ENCODE measurements at regions not wholly inside any gene's neighbourhood (a gene's known extent, or its start where the extent isn't known, plus 50 kb on each side); places are given as distances from the start of the nearest gene placed in this dataset.

DNA sequence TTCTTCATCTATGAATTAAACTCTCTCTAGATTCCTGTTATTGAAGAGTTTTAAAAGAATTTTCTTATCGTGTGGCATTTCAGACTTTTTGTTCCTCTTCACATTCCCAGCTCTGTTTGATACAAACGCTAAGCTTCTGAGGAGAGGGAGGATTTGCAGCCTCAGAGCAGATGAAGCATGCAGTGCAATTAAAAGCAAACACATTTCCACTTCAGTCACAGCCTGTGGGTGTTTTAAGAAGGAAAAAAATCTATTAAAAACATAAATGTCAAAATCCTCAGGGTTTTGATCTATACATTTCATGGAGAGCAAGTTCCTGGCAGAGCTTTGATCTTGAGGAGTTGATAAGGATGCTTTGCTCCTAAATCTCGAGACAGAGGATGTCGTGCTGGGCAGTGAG lies 442.4 kb upstream of the BOD1L1 start:
- peaks cover 17% of the 10 kb centered on the region for H3K4me1 ChIP-seq (ENCODE audit: insufficient read depth)
- H3K79me2 ChIP-seq (replicated peaks; ENCODE audit: insufficient read depth) = no peaks in the 10 kb centered on the region
- no peak overlapping the region for H3K4me2 ChIP-seq
- no peak for ATAC-seq
- H3K27ac ChIP-seq (ENCODE audit: low read depth) = no peak overlapping the region
- DNase-seq (ENCODE audit: low spot score) = no peak
- Mint-ChIP-seq H3K27ac (no peak overlapping the region), H3K4me1 (peaks cover 18% of the 10 kb centered on the region), H3K9me3 (peaks cover 27% of the 10 kb centered on the region), H3K27me3 (ENCODE audit: insufficient read depth, low read depth, poor library complexity) (peaks cover 2% of the 10 kb centered on the region), H3K4me3 (no peak overlapping the region), H3K36me3 (ENCODE audit: low read depth) (peaks cover 12% of the 10 kb centered on the region; the same call in 2 of the 3 replicates)
- 0 out of 2 replicates have a peak, but pooled peaks cover 7% of the 10 kb centered on the region for H3K9me2 ChIP-seq (ENCODE audit: insufficient read depth)
- no peaks in the 10 kb centered on the region for H4K20me1 ChIP-seq (replicated peaks; ENCODE audit: insufficient read depth)
- H3K4me3 ChIP-seq = no peak overlapping the region
- no peaks in the 10 kb centered on the region for H3K27me3 ChIP-seq (ENCODE audit: insufficient read depth)
- 0 out of 2 replicates have a peak, but pooled peaks cover 3% of the 10 kb centered on the region for H3K36me3 ChIP-seq (ENCODE audit: insufficient read depth)
- TF ChIP-seq EZH2 (IDR thresholded peaks at IDR 0.05; ENCODE audit: low read depth, unreplicated experiment) (no peak), ZNF331 (CRISPR knock-in tag; IDR thresholded peaks at IDR 0.05; ENCODE audit: low read depth) (no peak), JUNB (IDR thresholded peaks at IDR 0.05; ENCODE audit: unreplicated experiment) (no peak), ZNF114 (CRISPR knock-in tag; IDR thresholded peaks at IDR 0.05) (no peak), CREB1 (CRISPR knock-in tag; IDR thresholded peaks at IDR 0.05; ENCODE audit: low read depth) (no peak), EZH2phosphoT487 (IDR thresholded peaks at IDR 0.05; ENCODE audit: unreplicated experiment) (no peak), STAT1 (IDR thresholded peaks at IDR 0.05; ENCODE audit: unreplicated experiment) (no peak), NANOG (IDR thresholded peaks at IDR 0.05; ENCODE audit: borderline replicate concordance) (no peak), POLR2AphosphoS5 (IDR thresholded peaks at IDR 0.05; ENCODE audit: low read depth) (no peak)
- TF ChIP-seq, protein P1, sequence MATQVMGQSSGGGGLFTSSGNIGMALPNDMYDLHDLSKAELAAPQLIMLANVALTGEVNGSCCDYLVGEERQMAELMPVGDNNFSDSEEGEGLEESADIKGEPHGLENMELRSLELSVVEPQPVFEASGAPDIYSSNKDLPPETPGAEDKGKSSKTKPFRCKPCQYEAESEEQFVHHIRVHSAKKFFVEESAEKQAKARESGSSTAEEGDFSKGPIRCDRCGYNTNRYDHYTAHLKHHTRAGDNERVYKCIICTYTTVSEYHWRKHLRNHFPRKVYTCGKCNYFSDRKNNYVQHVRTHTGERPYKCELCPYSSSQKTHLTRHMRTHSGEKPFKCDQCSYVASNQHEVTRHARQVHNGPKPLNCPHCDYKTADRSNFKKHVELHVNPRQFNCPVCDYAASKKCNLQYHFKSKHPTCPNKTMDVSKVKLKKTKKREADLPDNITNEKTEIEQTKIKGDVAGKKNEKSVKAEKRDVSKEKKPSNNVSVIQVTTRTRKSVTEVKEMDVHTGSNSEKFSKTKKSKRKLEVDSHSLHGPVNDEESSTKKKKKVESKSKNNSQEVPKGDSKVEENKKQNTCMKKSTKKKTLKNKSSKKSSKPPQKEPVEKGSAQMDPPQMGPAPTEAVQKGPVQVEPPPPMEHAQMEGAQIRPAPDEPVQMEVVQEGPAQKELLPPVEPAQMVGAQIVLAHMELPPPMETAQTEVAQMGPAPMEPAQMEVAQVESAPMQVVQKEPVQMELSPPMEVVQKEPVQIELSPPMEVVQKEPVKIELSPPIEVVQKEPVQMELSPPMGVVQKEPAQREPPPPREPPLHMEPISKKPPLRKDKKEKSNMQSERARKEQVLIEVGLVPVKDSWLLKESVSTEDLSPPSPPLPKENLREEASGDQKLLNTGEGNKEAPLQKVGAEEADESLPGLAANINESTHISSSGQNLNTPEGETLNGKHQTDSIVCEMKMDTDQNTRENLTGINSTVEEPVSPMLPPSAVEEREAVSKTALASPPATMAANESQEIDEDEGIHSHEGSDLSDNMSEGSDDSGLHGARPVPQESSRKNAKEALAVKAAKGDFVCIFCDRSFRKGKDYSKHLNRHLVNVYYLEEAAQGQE (IDR thresholded peaks at IDR 0.05; ENCODE audit: unreplicated experiment) = no peak
- TF ChIP-seq, protein P2, sequence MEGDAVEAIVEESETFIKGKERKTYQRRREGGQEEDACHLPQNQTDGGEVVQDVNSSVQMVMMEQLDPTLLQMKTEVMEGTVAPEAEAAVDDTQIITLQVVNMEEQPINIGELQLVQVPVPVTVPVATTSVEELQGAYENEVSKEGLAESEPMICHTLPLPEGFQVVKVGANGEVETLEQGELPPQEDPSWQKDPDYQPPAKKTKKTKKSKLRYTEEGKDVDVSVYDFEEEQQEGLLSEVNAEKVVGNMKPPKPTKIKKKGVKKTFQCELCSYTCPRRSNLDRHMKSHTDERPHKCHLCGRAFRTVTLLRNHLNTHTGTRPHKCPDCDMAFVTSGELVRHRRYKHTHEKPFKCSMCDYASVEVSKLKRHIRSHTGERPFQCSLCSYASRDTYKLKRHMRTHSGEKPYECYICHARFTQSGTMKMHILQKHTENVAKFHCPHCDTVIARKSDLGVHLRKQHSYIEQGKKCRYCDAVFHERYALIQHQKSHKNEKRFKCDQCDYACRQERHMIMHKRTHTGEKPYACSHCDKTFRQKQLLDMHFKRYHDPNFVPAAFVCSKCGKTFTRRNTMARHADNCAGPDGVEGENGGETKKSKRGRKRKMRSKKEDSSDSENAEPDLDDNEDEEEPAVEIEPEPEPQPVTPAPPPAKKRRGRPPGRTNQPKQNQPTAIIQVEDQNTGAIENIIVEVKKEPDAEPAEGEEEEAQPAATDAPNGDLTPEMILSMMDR (conservative IDR thresholded peaks at IDR 0.05; ENCODE audit: low read depth in 2 of 2) = no peak
- TF ChIP-seq, protein P3, sequence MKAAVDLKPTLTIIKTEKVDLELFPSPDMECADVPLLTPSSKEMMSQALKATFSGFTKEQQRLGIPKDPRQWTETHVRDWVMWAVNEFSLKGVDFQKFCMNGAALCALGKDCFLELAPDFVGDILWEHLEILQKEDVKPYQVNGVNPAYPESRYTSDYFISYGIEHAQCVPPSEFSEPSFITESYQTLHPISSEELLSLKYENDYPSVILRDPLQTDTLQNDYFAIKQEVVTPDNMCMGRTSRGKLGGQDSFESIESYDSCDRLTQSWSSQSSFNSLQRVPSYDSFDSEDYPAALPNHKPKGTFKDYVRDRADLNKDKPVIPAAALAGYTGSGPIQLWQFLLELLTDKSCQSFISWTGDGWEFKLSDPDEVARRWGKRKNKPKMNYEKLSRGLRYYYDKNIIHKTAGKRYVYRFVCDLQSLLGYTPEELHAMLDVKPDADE (IDR thresholded peaks at IDR 0.05) = no peak
- TF ChIP-seq, protein P4, sequence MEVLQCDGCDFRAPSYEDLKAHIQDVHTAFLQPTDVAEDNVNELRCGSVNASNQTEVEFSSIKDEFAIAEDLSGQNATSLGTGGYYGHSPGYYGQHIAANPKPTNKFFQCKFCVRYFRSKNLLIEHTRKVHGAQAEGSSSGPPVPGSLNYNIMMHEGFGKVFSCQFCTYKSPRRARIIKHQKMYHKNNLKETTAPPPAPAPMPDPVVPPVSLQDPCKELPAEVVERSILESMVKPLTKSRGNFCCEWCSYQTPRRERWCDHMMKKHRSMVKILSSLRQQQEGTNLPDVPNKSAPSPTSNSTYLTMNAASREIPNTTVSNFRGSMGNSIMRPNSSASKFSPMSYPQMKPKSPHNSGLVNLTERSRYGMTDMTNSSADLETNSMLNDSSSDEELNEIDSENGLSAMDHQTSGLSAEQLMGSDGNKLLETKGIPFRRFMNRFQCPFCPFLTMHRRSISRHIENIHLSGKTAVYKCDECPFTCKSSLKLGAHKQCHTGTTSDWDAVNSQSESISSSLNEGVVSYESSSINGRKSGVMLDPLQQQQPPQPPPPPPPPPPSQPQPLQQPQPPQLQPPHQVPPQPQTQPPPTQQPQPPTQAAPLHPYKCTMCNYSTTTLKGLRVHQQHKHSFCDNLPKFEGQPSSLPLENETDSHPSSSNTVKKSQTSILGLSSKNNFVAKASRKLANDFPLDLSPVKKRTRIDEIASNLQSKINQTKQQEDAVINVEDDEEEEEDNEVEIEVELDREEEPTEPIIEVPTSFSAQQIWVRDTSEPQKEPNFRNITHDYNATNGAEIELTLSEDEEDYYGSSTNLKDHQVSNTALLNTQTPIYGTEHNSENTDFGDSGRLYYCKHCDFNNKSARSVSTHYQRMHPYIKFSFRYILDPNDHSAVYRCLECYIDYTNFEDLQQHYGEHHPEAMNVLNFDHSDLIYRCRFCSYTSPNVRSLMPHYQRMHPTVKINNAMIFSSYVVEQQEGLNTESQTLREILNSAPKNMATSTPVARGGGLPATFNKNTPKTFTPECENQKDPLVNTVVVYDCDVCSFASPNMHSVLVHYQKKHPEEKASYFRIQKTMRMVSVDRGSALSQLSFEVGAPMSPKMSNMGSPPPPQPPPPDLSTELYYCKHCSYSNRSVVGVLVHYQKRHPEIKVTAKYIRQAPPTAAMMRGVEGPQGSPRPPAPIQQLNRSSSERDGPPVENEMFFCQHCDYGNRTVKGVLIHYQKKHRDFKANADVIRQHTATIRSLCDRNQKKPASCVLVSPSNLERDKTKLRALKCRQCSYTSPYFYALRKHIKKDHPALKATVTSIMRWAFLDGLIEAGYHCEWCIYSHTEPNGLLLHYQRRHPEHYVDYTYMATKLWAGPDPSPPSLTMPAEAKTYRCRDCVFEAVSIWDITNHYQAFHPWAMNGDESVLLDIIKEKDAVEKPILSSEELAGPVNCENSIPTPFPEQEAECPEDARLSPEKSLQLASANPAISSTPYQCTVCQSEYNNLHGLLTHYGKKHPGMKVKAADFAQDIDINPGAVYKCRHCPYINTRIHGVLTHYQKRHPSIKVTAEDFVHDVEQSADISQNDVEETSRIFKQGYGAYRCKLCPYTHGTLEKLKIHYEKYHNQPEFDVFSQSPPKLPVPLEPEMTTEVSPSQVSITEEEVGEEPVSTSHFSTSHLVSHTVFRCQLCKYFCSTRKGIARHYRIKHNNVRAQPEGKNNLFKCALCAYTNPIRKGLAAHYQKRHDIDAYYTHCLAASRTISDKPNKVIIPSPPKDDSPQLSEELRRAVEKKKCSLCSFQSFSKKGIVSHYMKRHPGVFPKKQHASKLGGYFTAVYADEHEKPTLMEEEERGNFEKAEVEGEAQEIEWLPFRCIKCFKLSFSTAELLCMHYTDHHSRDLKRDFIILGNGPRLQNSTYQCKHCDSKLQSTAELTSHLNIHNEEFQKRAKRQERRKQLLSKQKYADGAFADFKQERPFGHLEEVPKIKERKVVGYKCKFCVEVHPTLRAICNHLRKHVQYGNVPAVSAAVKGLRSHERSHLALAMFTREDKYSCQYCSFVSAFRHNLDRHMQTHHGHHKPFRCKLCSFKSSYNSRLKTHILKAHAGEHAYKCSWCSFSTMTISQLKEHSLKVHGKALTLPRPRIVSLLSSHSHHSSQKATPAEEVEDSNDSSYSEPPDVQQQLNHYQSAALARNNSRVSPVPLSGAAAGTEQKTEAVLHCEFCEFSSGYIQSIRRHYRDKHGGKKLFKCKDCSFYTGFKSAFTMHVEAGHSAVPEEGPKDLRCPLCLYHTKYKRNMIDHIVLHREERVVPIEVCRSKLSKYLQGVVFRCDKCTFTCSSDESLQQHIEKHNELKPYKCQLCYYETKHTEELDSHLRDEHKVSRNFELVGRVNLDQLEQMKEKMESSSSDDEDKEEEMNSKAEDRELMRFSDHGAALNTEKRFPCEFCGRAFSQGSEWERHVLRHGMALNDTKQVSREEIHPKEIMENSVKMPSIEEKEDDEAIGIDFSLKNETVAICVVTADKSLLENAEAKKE (CRISPR knock-in tag; IDR thresholded peaks at IDR 0.05) = no peak
- H2AFZ ChIP-seq = peak overlapping the region; percentile 78; the same call in 1 of the 2 replicates
- no peaks in the 10 kb centered on the region for H3F3A ChIP-seq (replicated peaks; ENCODE audit: low read depth)

Data from GM23338 (cell line).